IPS DF 6.9 (cell line): ENCODE measurements at regions not wholly inside any gene's neighbourhood (a gene's known extent, or its start where the extent isn't known, plus 50 kb on each side); places are given as distances from the start of the nearest gene placed in this dataset.

Experiments used
- DNase-seq: peaks from one replicate; pipeline ENCODE4 v3.0.0-alpha.2; 2013; ENCODE audit warnings: low read depth, low spot score
- H3K27ac ChIP-seq: one replicate; pipeline ENCODE4 v1.5.1; 2013; ENCODE audit warnings: low read length, control low read depth
- H3K27me3 ChIP-seq: 2 replicates; pipeline ENCODE4 v1.6.1; 2013; ENCODE audit warnings: mild to moderate bottlenecking, low read length; ENCODE audit not compliant: control insufficient read depth, insufficient read depth
- H3K36me3 ChIP-seq: 2 replicates; pipeline ENCODE4 v1.6.1; 2013; ENCODE audit warnings: low read length; ENCODE audit not compliant: control insufficient read depth, insufficient read depth
- H3K4me1 ChIP-seq: 2 replicates; pipeline ENCODE4 v1.6.1; 2013; ENCODE audit warnings: low read length; ENCODE audit not compliant: control insufficient read depth, insufficient read depth
- H3K4me3 ChIP-seq: 2 replicates; pipeline ENCODE4 v1.5.1; 2013; ENCODE audit warnings: mild to moderate bottlenecking, low read length
- H3K9me3 ChIP-seq: 2 replicates; pipeline ENCODE4 v1.6.1; 2013; ENCODE audit warnings: low read length, inconsistent platforms; ENCODE audit not compliant: control insufficient read depth, insufficient read depth
- WGBS: extraction: QIAGEN DNeasy Blood & Tissue Kit; methylation state at CpG from one replicate; pipeline ENCODE4 v1.1.7; 2013; ENCODE audit warnings: mixed read lengths, missing lambda C conversion rate; ENCODE audit not compliant: insufficient read length, insufficient coverage; 5-methylcytosine and 5-hydroxymethylcytosine counted together

GRCh38 chr2:41498781-41499180, 549.0 kb upstream of the PKDCC start:
- no CpG with 5 or more reads among the region's 3 CpGs for WGBS

GRCh38 chr2:41500895-41501294, 546.9 kb upstream of the PKDCC start:
- Histone ChIP-seq H3K27ac (no peak overlapping the region), H3K27me3 (no peaks in the 10 kb centered on the region), H3K4me3 (no peak overlapping the region), H3K9me3 (no peaks in the 10 kb centered on the region; the same call in 1 of the 2 replicates), H3K4me1 (no peaks in the 10 kb centered on the region), H3K36me3 (no peaks in the 10 kb centered on the region)
- no peak for DNase-seq
- no CpG with 5 or more reads among the region's 2 CpGs for WGBS

More at GRCh38 chr2:41498781-41499180, 549.0 kb upstream of the PKDCC start:
- H3K36me3 ChIP-seq, result no peaks in the 10 kb centered on the region
- H3K27me3 ChIP-seq, result no peaks in the 10 kb centered on the region
- DNase-seq, result no peak
- no peaks in the 10 kb centered on the region for H3K4me1 ChIP-seq
- peaks cover 5% of the 10 kb centered on the region; the same call in 1 of the 2 replicates for H3K9me3 ChIP-seq
- no peak overlapping the region for H3K4me3 ChIP-seq
- H3K27ac ChIP-seq, result no peak overlapping the region

- no peaks in the 10 kb centered on the region for H3K4me1 ChIP-seq
- H3K27ac ChIP-seq, result no peak overlapping the region
- no peak overlapping the region for H3K4me3 ChIP-seq
- H3K27me3 ChIP-seq, result no peaks in the 10 kb centered on the region
- WGBS, result no CpG with 5 or more reads among the region's 1 CpG
- no peak for DNase-seq
- no peaks in the 10 kb centered on the region for H3K36me3 ChIP-seq
- no peaks in the 10 kb centered on the region; the same call in 1 of the 2 replicates for H3K9me3 ChIP-seq
These were observed 545.1 kb upstream of the PKDCC start for GRCh38 chr2:41502752-41503151.

- H3K4me3 ChIP-seq, result no peak overlapping the region
- no peak for DNase-seq
- no peak overlapping the region for H3K27ac ChIP-seq
- no peaks in the 10 kb centered on the region for H3K4me1 ChIP-seq
- no CpG with 5 or more reads among the region's 2 CpGs for WGBS
- no peaks in the 10 kb centered on the region for H3K36me3 ChIP-seq
- H3K27me3 ChIP-seq, result no peaks in the 10 kb centered on the region
- no peaks in the 10 kb centered on the region; the same call in 1 of the 2 replicates for H3K9me3 ChIP-seq
These were observed 543.3 kb upstream of the PKDCC start for GRCh38 chr2:41504532-41504931.

- no peak for DNase-seq
- no peak overlapping the region for H3K4me3 ChIP-seq
- H3K36me3 ChIP-seq, result no peaks in the 10 kb centered on the region
- no peaks in the 10 kb centered on the region for H3K27me3 ChIP-seq
- no peaks in the 10 kb centered on the region for H3K4me1 ChIP-seq
- no peak overlapping the region for H3K27ac ChIP-seq
- H3K9me3 ChIP-seq, result no peaks in the 10 kb centered on the region
- no CpG with 5 or more reads among the region's 4 CpGs for WGBS
These were observed 537.7 kb upstream of the PKDCC start for GRCh38 chr2:41510108-41510507.

GRCh38 chr2:41521211-41521610, 526.6 kb upstream of the PKDCC start:
- Histone ChIP-seq H3K27ac (no peak overlapping the region), H3K9me3 (no peaks in the 10 kb centered on the region), H3K27me3 (no peaks in the 10 kb centered on the region), H3K4me3 (no peak overlapping the region), H3K36me3 (no peaks in the 10 kb centered on the region), H3K4me1 (no peaks in the 10 kb centered on the region)
- no peak for DNase-seq

GRCh38 chr2:41527525-41528323, 520.1 kb upstream of the PKDCC start:
- WGBS, result 100% methylated on average over 1 of the region's 6 CpGs
- H3K4me3 ChIP-seq, result no peak overlapping the region
- H3K27ac ChIP-seq, result no peak overlapping the region
- DNase-seq, result no peak
- H3K9me3 ChIP-seq, result no peaks in the 10 kb centered on the region
- no peaks in the 10 kb centered on the region for H3K4me1 ChIP-seq
- no peaks in the 10 kb centered on the region for H3K36me3 ChIP-seq
- H3K27me3 ChIP-seq, result no peaks in the 10 kb centered on the region

DNA sequence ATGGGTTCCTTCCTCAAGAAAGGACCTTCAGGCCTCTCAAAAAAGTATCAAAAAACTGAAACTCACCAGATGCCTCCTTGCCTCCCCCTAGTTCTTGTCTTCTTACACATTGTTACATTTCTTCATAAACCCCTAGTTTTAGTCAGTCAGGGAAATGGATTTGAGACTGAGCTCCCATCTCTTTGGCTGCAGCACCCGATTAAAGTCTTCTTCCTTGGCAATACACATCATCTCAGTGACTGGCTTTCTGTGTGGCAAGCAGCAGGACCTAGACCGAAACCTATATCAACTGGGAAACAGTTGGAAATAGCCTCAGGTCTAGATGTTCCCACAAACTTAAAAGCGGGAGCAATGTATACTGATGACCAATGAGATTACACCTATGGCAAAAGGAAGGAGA, 512.2 kb upstream of the PKDCC start:
- WGBS, result no CpG with 5 or more reads among the region's 3 CpGs
- no peaks in the 10 kb centered on the region for H3K36me3 ChIP-seq
- no peak overlapping the region for H3K27ac ChIP-seq
- no peaks in the 10 kb centered on the region for H3K9me3 ChIP-seq
- DNase-seq, result no peak
- H3K4me3 ChIP-seq, result no peak overlapping the region
- no peaks in the 10 kb centered on the region for H3K27me3 ChIP-seq
- no peaks in the 10 kb centered on the region for H3K4me1 ChIP-seq

- H3K4me1 ChIP-seq, result no peaks in the 10 kb centered on the region
- no peak overlapping the region for H3K4me3 ChIP-seq
- H3K9me3 ChIP-seq, result no peaks in the 10 kb centered on the region
- H3K36me3 ChIP-seq, result no peaks in the 10 kb centered on the region
- DNase-seq, result no peak
- no CpG with 5 or more reads among the region's 2 CpGs for WGBS
- H3K27me3 ChIP-seq, result no peaks in the 10 kb centered on the region
- no peak overlapping the region for H3K27ac ChIP-seq
These were observed 507.4 kb upstream of the PKDCC start for GRCh38 chr2:41540272-41540998.

DNA sequence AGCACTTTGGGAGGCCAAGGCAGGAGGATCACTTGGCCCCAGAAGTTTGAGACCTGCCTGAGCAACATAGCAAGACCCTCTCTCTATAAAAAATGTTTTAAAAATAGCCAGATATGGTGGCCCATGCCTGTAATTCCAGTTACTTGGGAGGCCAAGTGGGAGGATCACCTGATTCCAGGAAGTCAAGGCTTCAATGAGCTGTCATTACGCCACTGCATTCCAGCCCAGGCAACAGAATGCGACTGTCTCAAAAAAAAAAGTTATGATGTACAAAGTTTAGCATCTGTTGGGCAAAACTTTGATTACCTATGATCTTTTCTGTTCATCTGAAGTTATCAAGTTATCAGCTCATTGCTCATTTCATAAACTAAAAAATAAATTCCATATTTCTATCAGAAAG, 504.1 kb upstream of the PKDCC start:
- Histone ChIP-seq H3K4me3 (no peak overlapping the region), H3K36me3 (no peaks in the 10 kb centered on the region), H3K4me1 (no peaks in the 10 kb centered on the region), H3K27ac (no peak overlapping the region), H3K9me3 (no peaks in the 10 kb centered on the region), H3K27me3 (no peaks in the 10 kb centered on the region)
- DNase-seq, result no peak
- WGBS, result no CpG with 5 or more reads among the region's 2 CpGs
